ENCODE measurements at regions not wholly inside any gene's neighbourhood (a gene's known extent, or its start where the extent isn't known, plus 50 kb on each side); places are given as distances from the start of the nearest gene placed in this dataset.

DNA sequence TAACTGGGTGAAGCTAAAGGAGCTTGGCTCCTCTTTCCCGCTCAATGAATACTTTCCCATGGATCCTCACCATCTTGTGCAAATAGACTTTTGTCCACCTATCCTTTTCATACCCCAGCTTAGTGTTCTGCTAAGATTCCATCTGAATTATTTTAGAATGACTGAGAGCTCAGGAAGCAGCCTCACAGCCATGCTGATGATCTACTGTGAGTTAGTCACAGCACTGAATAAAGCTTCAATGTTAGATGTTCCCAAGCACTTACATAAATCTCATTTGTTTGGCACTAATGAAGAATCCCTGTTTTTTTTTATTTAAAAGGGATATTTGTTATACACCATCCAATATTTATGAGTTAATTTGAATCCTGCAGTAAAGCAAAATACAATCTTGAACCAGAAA is 317.6 kb upstream of the TRPC7 start:
- no peak for DNase-seq

DNA sequence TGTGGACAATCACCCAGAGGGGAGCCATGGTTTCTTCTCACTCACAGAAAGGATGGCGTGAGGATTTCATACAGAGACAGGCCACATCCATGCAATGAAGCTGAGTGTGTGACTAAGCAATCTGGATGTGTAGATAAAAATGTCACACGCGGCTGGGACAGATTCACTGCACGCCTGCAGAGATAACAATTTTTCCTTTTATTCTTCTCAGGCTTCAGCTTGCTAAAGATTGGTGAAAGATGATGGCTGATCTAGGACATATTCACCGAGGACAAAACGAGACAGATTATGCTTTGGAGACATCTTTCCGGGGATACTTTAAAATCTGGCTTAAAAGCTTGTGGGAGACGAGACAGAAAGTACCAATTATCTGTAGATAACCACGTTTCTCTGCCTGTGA is 313.9 kb upstream of the TRPC7 start:
- no peak for DNase-seq

DNA sequence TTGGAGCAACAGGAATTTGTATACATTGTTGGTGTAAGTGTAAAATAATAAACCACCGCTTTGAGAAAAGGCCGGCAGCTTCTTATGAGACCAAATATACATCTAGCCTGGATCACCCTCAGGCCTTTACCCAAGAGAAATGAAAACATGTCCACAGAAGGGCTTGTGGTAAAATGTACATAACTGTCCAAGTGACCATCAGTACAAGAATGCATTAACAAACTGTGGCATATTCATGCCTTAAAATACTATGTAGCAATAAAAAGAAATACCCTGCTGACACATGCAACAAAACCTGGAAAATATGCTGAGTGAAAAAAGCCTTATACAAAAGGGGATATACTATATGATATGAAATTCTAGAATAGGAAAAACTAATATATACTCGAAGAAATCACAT is 311.9 kb upstream of the TRPC7 start:
- no peak for DNase-seq

DNA sequence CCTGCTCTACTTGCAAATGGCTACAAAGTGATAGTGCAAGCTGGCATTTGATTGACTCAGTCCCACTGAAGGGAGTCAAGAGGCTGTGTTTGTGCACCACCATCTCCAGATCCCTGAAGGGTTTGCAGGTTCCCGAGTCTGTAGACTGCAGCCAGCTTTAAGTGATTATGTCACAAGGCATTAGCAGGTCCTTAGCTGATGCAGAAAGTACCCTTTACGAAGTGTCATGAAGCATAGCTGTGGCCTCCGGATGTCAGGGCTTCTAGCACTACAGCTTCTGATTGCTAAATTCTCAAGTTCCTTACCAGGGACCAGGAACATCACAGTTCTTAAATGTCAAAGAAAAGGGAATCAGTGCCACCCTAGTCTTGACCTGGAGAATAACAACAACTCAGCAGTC is 311.3 kb upstream of the TRPC7 start:
- DNase-seq: no peak

DNA sequence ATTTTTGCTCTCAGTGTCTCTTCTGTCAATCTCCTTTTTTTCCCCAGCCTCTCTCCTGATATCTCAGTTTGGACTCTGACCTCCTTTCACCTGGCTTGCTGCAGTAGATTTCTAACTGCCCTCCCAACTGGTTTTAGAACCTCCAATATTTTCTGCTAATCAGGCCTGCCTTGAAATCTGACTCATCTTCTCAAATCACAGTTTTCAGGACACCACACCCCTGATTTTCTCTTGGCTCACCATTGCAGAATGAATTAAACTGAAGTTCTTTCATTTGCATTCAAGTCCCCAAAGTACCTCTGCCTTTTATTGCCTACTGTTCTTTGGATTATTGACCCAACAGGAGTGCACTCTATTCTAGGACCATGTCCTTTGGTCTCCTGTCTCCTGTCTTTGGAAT is 310.4 kb upstream of the TRPC7 start:
- DNase-seq: no peak

DNA sequence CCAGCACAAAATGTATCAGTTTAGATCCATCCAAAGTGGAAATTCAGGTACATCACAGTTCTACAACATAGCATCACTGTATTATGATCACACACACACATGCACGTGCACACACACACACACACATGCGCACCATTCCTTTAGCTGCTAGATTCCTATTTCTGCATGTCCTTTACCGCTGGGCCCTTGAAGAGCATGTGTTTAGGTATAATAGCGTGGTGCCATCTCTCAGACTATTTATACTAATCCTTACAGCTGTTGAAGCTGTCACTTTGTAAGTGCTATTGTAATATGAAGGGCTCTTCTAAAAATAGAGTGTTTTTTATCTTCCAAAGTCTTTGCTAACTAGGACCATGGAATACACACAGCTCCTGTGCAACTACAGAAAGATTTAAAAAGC is 308.8 kb upstream of the TRPC7 start:
- DNase-seq: no peak

DNA sequence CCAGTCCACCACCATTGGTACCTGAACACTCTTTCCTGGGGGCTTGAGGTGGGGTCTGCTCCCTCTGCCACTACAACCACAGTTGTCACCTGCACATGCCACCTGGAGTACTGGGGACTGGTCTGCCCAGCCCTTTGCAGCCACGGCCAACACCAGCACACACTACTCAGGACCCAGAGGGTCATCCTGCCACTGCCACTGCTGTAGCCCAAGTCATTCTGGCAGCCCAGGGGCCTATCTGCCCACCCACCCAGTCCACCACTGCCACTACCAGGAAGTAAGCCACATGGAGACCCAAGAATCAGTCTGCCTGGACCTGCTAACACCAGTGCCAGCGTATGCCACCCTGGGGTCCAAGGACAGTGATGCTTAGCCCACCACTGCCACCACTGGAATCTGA is 302.4 kb upstream of the TRPC7 start:
- no peak for DNase-seq

DNA sequence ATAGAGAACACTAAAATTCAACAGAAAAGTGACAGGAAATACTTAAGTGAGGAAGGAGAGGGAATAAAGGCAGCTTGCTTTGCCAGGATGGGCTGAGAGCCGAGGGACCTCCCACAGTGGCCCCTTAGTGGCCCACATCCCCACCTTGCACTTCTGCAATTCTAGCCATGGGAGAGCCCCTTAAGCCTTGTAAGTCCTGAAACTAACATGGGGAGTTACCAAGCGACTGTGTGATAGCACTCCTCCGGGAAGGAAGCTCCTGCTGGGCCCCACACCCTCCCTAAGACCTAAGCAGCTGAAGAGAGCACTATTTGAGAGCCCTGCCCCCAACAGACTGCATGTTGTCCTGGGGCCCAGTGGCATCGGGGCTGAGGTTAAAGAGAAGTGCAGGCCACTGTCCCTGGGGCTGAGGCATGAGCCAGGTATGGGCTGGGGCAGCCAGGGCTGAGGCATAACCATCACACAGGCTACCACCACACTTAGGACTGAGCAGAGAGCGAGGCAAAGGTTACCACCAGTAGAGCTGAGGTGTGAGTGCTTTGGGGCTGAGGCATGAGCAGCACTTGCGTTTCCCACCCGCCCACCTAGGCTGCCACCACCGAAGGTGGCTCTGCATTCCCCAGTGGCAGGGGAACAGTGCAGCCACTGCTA is 301.8 kb upstream of the TRPC7 start:
- no peak for DNase-seq

DNA sequence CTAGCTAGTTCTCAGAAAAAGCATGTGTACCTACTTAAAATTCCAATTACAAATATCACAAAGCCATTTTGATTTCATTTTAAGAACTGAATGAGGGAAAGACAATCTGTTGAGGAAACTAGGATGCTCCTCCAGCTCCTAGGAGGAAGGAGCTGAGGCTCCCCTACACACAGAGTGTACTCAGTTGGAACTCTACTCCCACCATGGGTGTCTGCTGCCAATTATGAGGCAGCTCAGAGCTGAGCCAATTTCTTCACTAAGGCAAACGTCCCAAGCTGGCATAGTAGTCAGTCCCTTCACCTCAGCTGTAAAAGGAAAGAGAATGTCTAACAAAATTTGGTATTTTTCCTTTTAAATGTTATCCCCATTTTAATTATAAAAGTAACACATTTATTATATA is 300.0 kb upstream of the TRPC7 start:
- DNase-seq: no peak

DNA sequence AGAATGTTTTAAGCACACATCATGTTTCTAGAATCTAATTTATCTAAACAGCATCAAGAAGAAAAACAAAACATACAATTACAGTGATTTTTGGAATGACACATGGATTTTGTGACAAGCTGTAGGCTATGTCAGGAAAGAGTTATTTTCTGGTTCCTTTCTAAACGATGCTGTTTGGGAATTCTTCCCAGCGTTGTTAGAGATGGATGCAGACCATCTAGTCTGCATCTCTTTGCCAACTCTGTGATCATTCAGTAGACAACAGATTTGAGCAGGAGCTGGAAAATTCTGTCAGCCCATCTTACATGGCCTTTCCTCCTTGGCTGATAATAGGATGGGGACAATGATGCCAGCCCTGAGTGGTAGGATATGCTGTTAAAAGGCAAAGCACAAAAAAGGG is 295.7 kb upstream of the TRPC7 start:
- no peak for DNase-seq

DNA sequence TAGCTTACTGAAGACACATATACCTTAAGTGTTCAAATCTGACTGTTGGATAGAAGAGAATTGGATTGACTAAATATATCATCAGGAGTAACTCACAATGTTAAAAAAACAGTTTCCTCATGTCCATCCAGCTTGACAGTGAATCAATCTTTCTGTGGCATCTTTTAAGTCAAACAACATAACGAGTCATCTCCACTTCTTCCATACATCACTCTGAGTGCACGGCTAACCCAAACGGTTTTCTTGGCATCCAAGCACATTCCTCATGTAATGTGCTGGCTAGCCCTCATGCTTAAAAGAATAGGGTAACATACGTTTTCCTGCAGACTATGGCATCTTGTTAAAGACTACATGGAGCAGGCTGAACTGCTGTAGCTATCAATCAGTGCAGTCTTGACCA is 291.5 kb upstream of the TRPC7 start:
- DNase-seq: no peak

DNA sequence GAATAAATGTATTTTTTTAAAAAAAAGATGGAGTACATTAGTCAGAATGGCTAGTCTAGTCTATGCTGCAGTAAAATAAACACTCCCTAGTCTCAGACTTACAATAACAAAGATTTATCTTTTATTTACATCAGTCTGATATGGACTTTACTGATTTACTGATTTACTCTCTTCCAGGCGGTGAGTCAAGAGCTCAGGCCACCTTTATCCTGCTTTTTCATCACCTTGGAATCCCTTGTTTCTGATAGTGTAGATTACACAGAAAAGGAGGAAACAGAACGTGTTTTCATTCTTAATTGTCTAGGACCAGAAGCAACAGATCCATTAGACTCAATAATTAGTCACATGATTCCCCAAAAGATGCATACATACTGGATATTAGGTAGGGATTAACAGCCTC is 290.1 kb upstream of the TRPC7 start:
- DNase-seq: no peak

DNA sequence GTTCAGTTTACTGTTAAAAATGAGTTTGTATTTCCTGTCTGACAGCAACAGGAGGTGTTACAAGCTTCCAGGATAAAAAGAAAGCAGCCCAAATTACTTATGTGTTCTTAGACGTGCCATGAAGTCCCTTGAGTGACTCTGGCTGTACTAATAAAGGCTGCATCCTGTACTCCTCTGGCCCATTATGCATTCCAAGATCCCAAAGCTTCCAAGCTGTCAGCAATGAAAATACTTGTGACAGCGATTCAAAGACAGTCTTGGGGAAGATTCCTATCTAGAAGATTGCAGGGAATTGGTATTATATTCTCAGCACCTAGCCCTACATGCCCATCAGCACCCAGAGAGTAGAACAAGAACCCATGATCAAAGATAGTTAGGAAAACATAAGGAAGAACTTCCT is 281.6 kb upstream of the TRPC7 start:
- DNase-seq: no peak

DNA sequence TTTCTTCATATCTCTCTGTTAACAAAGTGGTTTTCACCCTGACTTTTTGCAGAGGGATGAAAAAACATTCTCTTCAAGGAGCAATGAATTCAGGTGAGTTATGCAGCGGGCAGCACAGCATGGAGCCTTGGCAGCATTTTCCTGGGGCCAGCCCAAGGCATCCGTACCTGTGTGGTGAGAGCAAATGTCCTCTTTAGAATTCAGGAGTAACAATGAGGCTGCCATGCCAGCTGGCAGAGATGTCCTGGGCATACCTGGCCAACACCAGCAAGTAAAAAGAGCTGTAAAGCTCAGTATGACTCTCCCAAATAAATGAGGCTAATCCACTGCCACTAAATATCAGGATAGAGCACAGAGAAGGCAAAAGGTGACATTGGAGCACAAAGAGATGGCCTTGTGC is 277.6 kb upstream of the TRPC7 start:
- DNase-seq: no peak

DNA sequence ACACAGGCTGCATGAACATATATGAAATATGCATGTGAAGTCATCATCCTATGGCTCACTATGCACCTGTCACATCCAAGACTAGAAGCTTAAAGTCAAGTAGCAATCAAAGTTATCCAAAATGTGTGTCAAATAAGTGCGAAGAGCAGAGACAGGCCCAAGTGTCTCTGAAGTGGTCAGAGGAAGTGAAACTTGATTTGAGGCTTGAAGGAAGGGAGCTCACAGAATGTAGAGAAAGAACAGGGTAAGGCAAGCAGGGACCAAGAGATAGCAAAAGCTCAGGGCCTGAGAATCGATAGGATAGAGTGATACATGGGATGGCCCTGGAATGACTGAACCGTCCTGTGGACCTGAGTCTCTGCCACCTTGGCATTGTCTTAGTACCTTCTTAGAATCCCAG is 274.3 kb upstream of the TRPC7 start:
- no peak for DNase-seq

DNA sequence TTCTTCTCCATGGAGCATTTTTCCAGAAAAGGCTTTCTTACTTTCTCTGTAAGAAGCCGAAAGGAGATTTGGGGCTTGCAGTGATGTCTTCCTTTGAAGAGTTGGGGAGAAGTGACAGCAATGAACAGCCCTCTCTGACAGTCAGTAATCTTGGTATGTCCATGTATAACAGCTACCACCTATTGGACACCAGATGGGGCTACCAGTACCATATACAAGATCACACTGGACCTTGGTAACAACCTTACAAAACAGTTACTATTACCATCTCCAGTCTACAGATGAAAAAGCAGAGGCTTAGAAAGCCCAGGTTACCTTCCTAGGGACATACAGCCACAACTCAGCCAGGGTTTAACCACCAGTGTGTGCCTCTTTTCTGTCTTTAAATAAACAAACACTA is 272.7 kb upstream of the TRPC7 start:
- no peak for DNase-seq

DNA sequence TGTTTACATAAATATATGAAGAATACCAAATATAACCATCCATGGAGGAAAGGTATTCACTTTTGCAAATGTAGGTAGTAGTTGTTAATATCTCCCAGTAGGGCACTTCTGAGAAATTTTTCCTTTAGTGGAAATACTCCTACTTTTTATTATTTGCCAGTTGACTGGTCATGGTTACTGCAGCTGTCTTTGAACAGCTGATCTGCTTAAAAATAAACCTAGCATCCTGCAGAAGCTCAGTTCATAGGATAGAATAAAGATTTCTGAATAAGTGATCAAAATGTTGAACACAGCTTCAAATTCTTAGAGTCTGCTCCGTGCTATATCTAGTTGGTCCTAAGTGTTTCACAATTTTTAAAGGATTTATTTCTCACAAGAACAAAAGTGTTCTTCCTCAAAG is 270.7 kb upstream of the TRPC7 start:
- DNase-seq: no peak

DNA sequence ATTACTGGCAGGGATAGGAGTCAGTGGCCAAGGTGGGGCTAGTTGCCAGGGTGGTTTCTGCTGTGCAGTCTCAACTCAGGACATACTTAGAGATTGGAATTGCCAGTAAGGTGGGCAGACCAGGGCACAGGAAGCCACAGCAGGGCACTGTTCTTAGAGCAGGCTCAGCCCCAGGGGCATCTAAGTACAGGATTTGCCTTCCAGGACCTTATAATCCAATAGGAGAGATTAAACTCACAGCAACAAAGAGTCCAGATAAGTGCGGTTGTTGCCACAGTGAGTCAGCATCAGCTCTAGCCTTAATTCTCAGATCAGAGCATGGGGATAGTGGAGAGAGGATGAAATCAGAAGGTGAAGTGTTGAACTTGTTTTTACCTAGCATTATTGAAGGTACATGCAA is 265.8 kb upstream of the TRPC7 start:
- DNase-seq: no peak

DNA sequence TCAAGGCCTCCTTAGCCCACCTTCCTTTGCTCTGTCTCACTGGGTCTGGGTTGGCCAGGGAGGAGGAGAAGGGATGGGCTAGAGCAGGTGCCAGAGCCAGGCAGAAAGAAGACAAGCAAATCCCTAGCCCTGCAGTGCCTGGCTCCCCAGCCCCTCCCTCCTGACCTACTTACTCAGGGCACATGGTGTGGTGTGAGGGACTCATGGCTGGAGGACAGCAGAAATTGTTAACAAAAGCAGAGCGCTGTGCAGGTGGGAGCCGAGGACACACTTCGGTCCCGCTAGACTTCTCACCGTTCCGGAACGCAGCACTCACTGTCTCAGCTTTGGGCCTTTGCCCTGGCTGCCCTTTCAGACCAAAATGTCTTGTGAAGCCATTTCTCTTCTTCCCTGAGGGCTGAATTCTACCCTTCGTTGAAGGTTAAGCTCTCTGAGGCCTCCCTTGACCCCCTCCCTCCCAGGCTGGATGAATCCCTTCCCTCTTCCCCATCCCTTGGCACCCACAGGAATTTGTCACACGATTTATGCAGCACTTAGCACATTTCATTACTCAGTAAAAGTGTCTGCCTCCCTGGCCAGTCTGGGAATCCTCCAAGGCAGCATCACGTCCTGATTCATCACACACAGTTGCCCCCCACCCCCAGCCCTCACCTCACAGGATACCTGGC is 263.9 kb upstream of the TRPC7 start:
- no peak for DNase-seq

DNA sequence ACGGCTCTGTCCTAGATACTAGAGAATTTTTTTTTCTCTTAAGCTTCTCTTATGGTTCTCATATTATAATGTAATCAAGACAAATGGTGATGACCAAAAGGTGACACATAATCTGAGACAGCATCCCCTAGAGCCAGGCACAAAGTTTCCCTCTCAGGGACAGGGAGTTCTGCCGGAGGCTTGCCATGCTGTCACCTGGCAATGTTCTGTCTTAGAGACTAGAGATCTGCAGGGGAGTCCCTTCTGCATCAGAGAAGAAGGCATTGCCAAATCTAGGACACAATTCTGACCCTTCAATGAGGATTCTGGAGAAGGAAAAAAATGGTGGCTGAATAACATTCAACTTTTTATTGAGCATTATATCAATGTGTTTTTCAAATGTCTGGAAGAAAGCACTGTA is 261.2 kb upstream of the TRPC7 start:
- DNase-seq: no peak

DNA sequence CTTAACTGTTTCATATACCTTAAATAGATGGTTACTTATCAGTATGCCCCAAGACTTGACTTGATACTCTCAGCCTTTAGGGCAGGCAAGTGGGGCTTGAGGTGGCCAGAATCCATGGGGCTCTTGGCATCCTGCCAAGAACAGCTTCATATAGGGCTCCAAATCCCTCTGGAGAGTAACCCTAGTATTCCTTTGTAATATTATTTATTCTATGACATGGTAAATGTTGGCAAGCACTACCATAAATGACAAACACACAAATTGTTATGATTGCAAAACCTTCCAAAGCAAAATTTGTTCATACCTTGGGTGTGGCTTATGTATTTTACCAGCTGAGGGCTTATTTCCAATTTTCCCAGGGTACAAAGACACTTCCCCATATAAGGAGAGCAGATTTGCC is 257.4 kb upstream of the TRPC7 start:
- DNase-seq: no peak

DNA sequence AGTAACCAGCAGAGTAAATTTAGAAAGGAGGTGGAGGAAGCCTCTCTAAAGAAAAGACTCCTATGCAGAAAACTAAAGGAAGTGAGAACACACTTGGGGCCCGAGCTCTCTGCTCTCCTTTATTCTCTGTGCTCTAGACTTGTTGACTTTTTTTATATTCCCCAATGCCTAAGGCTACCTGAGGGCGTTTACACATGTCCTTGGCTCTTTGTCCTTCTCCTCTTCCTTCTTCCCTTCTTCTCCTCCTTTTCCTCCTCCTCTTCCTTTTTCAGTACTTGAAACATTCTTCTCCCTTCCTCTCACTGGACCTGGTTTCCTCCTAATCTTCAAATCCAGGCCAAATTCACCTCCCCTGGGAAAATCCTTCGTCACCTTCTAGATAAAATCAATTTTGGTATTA is 256.4 kb upstream of the TRPC7 start:
- no peak for DNase-seq

DNA sequence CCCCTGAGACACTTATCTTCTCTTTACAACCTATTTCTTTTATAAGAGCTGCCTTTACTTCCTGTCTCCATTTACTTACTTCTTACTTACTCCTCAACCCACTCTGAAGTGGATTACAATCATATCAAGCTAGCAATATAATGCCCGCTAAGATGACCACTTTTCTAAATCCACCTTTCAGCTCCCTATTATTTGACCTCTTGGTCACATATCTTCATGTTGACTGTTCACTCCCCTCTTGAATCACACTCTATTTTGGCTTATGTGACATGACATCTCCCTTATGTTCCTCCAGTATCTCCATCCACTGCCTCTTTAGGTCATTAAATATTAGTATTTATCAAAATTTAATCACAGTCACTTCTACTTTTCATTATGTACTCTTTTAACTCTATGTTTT is 255.3 kb upstream of the TRPC7 start:
- no peak for DNase-seq

DNA sequence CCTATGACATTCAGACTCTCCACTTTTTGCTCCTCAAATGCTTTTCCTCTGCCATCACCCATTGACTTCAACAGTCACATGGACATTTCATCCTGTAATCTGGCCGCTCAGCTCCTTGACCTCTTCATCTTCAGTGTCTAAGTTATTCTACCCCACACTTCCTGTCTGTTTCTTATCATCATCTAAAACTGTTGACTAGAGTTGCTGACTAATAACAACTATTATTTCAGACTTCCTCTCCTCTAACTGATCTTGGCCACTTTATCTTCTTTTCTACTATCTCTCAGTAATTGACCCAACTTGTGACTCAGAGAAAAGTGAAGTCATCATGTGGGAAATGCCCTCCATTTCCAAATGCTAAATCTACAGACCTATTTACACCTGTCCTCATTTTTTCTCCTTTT is 254.7 kb upstream of the TRPC7 start:
- no peak for DNase-seq

DNA sequence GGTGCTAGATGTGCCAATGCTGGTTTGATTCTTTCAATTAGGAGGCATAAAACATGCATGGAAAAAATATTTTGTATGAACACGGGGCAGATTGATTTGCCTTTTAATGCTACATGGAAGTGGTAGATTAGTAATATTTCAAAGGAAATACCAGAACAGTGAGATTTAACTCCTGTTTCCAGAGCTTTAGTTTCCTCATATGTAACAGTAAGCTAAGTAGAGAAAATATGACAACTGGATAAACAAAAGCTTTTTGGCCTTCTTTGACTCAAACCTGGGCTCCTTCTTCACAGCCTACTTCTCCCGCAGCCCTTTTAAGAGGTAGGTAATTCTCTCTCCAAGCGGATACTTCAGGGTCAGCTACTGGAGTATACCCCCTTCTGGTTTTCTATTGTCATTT is 254.2 kb upstream of the TRPC7 start:
- DNase-seq: no peak
